ENCODE measurements at regions not wholly inside any gene's neighbourhood (a gene's known extent, or its start where the extent isn't known, plus 50 kb on each side); places are given as distances from the start of the nearest gene placed in this dataset.

DNA sequence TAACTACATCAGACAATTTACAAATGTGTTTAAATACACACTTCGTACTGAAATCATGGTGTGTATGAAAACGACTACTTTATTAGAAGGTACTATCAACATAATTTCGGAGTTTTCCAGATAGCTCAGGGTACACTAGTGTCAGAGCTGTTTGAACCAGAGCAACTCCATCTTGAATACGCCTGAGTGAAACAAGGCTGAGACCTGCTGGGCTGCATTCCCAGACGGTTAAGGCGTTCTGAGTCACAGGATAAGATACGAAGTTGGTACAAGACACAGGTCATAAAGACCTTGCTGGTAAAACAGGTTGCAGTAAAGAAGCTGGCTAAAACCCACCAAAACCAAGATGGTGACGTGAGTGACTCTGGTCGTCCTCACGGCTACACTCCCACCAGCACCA lies 167.6 kb downstream of the THBS2 start:
- TF ChIP-seq, protein P1, sequence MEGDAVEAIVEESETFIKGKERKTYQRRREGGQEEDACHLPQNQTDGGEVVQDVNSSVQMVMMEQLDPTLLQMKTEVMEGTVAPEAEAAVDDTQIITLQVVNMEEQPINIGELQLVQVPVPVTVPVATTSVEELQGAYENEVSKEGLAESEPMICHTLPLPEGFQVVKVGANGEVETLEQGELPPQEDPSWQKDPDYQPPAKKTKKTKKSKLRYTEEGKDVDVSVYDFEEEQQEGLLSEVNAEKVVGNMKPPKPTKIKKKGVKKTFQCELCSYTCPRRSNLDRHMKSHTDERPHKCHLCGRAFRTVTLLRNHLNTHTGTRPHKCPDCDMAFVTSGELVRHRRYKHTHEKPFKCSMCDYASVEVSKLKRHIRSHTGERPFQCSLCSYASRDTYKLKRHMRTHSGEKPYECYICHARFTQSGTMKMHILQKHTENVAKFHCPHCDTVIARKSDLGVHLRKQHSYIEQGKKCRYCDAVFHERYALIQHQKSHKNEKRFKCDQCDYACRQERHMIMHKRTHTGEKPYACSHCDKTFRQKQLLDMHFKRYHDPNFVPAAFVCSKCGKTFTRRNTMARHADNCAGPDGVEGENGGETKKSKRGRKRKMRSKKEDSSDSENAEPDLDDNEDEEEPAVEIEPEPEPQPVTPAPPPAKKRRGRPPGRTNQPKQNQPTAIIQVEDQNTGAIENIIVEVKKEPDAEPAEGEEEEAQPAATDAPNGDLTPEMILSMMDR (IDR thresholded peaks at IDR 0.05): no peak
- no peak for TF ChIP-seq POLR2A (IDR thresholded peaks at IDR 0.05)

Data from heart left ventricle (tissue), 13 donors.